ENCODE measurements at regions not wholly inside any gene's neighbourhood (a gene's known extent, or its start where the extent isn't known, plus 50 kb on each side); places are given as distances from the start of the nearest gene placed in this dataset.

DNA sequence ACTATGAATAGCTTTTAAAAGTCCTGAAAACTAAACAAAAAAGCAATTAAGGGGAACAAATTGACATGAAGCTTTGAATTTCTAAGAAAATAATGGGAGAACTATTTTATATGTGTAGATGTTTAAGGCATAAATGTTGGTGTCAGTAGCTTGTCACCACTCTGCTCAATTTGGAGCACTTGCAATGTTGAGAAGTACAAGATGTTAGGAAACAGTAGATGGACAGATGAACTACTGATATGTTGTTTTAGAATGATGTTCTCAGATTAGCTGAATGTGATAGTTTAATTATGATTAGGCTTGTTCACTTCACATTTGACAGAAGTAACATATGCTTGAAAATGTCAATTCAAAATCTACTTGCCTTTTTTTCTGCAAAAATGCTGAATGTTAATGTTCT, 525.7 kb upstream of the IGFBP7 start:
- POLR2A ChIA-PET: no interaction called here
- Histone ChIP-seq H3K79me2 (ENCODE audit: control insufficient read depth, insufficient read depth, low read length) (no peaks in the 10 kb centered on the region), H3K27ac (ENCODE audit: insufficient read depth, low read depth, low read length) (no peak overlapping the region), H3K27me3 (ENCODE audit: control insufficient read depth in 2 of 2, insufficient read depth in 2 of 2, low read length in 2 of 2) (no peaks in the 10 kb centered on the region), H2AFZ (ENCODE audit: low read depth, low read length) (no peak overlapping the region), H3K36me3 (ENCODE audit: control insufficient read depth in 2 of 2, extremely low read depth in 1 of 2, insufficient read depth in 2 of 2, low read length in 2 of 2) (no peaks in the 10 kb centered on the region), H3K9me1 (replicated peaks; ENCODE audit: control insufficient read depth, extremely low read depth, insufficient read depth, low read length) (no peaks in the 10 kb centered on the region), H3K4me3 (replicated peaks in 1 of 3; ENCODE audit: insufficient read depth in 1 of 3, low read depth in 1 of 3, low read length in 3 of 3) (no peak overlapping the region), H3K4me2 (ENCODE audit: insufficient read depth, low read length) (no peak overlapping the region), H3K9ac (replicated peaks; ENCODE audit: extremely low read depth, insufficient read depth, low read length) (no peak overlapping the region), H3K4me1 (ENCODE audit: control insufficient read depth, extremely low read depth, insufficient read depth, low read length) (no peaks in the 10 kb centered on the region), H4K20me1 (replicated peaks; ENCODE audit: control insufficient read depth, extremely low read depth, insufficient read depth, low read length) (no peaks in the 10 kb centered on the region), H3K9me3 (replicated peaks; ENCODE audit: control insufficient read depth, insufficient read depth, low read length) (no peaks in the 10 kb centered on the region)
- TF ChIP-seq FOS (IDR thresholded peaks at IDR 0.05; ENCODE audit: borderline replicate concordance, insufficient read depth, low read length) (no peak), GATA2 (IDR thresholded peaks at IDR 0.05; ENCODE audit: insufficient read depth, insufficient read length, low read depth, low read length) (no peak), POLR2AphosphoS5 (IDR thresholded peaks at IDR 0.05; ENCODE audit: insufficient read depth, low read depth, low read length) (no peak), MYC (IDR thresholded peaks at IDR 0.05; ENCODE audit: low read depth, low read length) (no peak), POLR2A (IDR thresholded peaks at IDR 0.05; ENCODE audit: low read depth, low read length) (no peak), JUN (IDR thresholded peaks at IDR 0.05; ENCODE audit: borderline replicate concordance, insufficient read depth, insufficient read length, low read depth) (no peak), EZH2 (IDR thresholded peaks at IDR 0.05; ENCODE audit: borderline replicate concordance, low read depth, low read length, severe bottlenecking) (no peak)
- TF ChIP-seq, protein P1, sequence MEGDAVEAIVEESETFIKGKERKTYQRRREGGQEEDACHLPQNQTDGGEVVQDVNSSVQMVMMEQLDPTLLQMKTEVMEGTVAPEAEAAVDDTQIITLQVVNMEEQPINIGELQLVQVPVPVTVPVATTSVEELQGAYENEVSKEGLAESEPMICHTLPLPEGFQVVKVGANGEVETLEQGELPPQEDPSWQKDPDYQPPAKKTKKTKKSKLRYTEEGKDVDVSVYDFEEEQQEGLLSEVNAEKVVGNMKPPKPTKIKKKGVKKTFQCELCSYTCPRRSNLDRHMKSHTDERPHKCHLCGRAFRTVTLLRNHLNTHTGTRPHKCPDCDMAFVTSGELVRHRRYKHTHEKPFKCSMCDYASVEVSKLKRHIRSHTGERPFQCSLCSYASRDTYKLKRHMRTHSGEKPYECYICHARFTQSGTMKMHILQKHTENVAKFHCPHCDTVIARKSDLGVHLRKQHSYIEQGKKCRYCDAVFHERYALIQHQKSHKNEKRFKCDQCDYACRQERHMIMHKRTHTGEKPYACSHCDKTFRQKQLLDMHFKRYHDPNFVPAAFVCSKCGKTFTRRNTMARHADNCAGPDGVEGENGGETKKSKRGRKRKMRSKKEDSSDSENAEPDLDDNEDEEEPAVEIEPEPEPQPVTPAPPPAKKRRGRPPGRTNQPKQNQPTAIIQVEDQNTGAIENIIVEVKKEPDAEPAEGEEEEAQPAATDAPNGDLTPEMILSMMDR (IDR thresholded peaks at IDR 0.05; ENCODE audit: extremely low read depth in 1 of 2, insufficient read depth in 1 of 2, low read depth in 1 of 2, low read length in 2 of 2): no peak
- TF ChIP-seq, protein P2, sequence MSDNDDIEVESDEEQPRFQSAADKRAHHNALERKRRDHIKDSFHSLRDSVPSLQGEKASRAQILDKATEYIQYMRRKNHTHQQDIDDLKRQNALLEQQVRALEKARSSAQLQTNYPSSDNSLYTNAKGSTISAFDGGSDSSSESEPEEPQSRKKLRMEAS (IDR thresholded peaks at IDR 0.05; ENCODE audit: insufficient read depth, insufficient read length): no peak
- CTCF ChIA-PET: no interaction called here
- no TSS peak for BruUV-seq (replicated peaks)
- DNase-seq (ENCODE audit: low read depth, low spot score) (no peak), FAIRE-seq (no peak)
- intact Hi-C loops (cut with micrococcal nuclease) (no loop called here), dilution Hi-C loops (cut with MboI; ENCODE audit: extremely low pct_ligation_motif_present, low sequenced_read_pairs) (no loop called here)

Data from endothelial cell of umbilical vein (primary cell).